Upper lobe of left lung (tissue), 4 donors: ENCODE measurements at regions not wholly inside any gene's neighbourhood (a gene's known extent, or its start where the extent isn't known, plus 50 kb on each side); places are given as distances from the start of the nearest gene placed in this dataset.

Experiments
- CTCF ChIP-seq, 6 experiments: fragments of 450-650 bp in 4 of 6; fragments of 200-600 bp in 2 of 6; sonication (generic) in 2 of 6; IDR thresholded peaks; one replicate each; pipeline ENCODE4 v1.5.1; 2016 to 2019; ENCODE audit warnings: antibody characterized with exemption in 6 of 6
- EP300 ChIP-seq, 4 donors: sonication (generic); formaldehyde crosslinking; IDR thresholded peaks; one replicate each; pipeline ENCODE4 v1.5.1; 2017; ENCODE audit warnings: antibody characterized with exemption in 4 of 4, control low read depth in 2 of 4
- POLR2AphosphoS5 ChIP-seq, 2 donors: sonication (generic); formaldehyde crosslinking; IDR thresholded peaks; one replicate each; pipeline ENCODE4 v1.5.1; 2017; ENCODE audit warnings: antibody characterized with exemption in 2 of 2

- TF ChIP-seq POLR2AphosphoS5 (IDR thresholded peaks at IDR 0.05) (no peak), CTCF (IDR thresholded peaks at IDR 0.05) (no peak), EP300 (IDR thresholded peaks at IDR 0.05) (no peak)
Measured at GRCh38 chr18:30135938-30136337, 906.6 kb downstream of the DSC3 start.
